NCI-H2227 (cell line): ENCODE measurements at regions not wholly inside any gene's neighbourhood (a gene's known extent, or its start where the extent isn't known, plus 50 kb on each side); places are given as distances from the start of the nearest gene placed in this dataset.

Experiments
- DNase-seq: peaks from one replicate; lab custom pipeline; 2025; ENCODE audit not compliant: unreplicated experiment; lab: John Stamatoyannopoulos, UW

- peak; percentile 29 for DNase-seq
Measured at GRCh38 chr20:11429889-11430519, 487.7 kb upstream of the BTBD3 start.

GRCh38 chr20:11430652-11431051 is 487.0 kb upstream of the BTBD3 start:
- no peak for DNase-seq

GRCh38 chr20:11431621-11432020 is 486.1 kb upstream of the BTBD3 start:
- no peak for DNase-seq

- no peak for DNase-seq
Measured at GRCh38 chr20:11432407-11432806, 485.3 kb upstream of the BTBD3 start.

- DNase-seq: no peak
Measured at GRCh38 chr20:11436113-11436905, 481.4 kb upstream of the BTBD3 start.

GRCh38 chr20:11437090-11437489 is 480.6 kb upstream of the BTBD3 start:
- no peak for DNase-seq

GRCh38 chr20:11437611-11438380 is 479.9 kb upstream of the BTBD3 start:
- DNase-seq: no peak

GRCh38 chr20:11438412-11438811 is 479.3 kb upstream of the BTBD3 start:
- no peak for DNase-seq

GRCh38 chr20:11443382-11444119 is 474.1 kb upstream of the BTBD3 start:
- no peak for DNase-seq

- no peak for DNase-seq
Measured at GRCh38 chr20:11445161-11445560, 472.5 kb upstream of the BTBD3 start.

- no peak for DNase-seq
Measured at GRCh38 chr20:11445891-11446290, 471.8 kb upstream of the BTBD3 start.

GRCh38 chr20:11447371-11448100 is 470.2 kb upstream of the BTBD3 start:
- no peak for DNase-seq

GRCh38 chr20:11448554-11448953 is 469.1 kb upstream of the BTBD3 start:
- no peak for DNase-seq

- no peak for DNase-seq
Measured at GRCh38 chr20:11451793-11452291, 465.9 kb upstream of the BTBD3 start.

GRCh38 chr20:11452326-11452725 is 465.4 kb upstream of the BTBD3 start:
- no peak for DNase-seq

GRCh38 chr20:11453430-11453829 is 464.3 kb upstream of the BTBD3 start:
- DNase-seq: no peak

GRCh38 chr20:11454966-11455799 is 462.5 kb upstream of the BTBD3 start:
- DNase-seq: no peak

- DNase-seq: no peak
Measured at GRCh38 chr20:11457488-11457887, 460.2 kb upstream of the BTBD3 start.

GRCh38 chr20:11459090-11459890 is 458.4 kb upstream of the BTBD3 start:
- no peak for DNase-seq
